Forelimb muscle (tissue), 1 donor: ENCODE measurements at regions not wholly inside any gene's neighbourhood (a gene's known extent, or its start where the extent isn't known, plus 50 kb on each side); places are given as distances from the start of the nearest gene placed in this dataset.

Source experiments
- DNase-seq: peaks from one replicate; pipeline ENCODE4 v3.0.0-alpha.2; 2013; ENCODE audit warnings: low read depth

DNA sequence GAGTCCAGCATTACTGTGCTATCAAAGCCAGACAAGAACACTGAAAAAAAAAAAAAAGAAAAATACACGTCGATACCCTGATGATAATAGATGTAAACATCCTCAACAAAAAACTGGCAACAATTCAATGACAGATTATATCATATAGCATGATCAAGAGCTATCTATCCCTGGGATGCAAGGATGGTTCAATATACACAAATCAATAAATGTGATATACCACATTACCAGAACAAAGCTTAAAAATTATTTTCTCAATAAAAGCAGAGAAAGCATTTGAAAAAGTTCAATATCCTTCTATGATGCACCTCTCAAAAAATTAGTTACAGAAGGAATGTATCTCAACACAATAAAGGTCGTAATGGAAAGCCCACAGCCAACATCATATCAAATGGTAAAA, 332.8 kb upstream of the MMADHC start:
- DNase-seq = no peak

DNA sequence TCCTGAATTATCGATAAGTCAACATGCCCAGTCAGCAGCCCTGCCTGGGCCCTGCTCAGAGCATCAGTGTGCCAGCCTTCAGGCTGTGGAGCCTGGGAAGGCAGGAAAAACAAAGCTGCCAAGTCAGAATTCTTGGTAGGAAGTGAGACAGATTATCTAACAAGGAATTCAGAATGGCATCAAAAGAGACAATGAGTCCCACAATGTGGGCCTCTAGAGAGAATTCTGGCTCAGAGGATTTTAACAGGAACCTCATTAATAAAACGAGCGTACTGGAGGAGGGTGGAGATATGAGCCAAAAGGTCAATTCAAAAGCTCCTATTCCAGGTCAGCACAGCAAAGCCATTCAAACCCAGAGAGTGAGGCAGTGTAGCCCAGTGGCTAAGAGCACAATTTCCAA, 327.6 kb upstream of the MMADHC start:
- no peak for DNase-seq

DNA sequence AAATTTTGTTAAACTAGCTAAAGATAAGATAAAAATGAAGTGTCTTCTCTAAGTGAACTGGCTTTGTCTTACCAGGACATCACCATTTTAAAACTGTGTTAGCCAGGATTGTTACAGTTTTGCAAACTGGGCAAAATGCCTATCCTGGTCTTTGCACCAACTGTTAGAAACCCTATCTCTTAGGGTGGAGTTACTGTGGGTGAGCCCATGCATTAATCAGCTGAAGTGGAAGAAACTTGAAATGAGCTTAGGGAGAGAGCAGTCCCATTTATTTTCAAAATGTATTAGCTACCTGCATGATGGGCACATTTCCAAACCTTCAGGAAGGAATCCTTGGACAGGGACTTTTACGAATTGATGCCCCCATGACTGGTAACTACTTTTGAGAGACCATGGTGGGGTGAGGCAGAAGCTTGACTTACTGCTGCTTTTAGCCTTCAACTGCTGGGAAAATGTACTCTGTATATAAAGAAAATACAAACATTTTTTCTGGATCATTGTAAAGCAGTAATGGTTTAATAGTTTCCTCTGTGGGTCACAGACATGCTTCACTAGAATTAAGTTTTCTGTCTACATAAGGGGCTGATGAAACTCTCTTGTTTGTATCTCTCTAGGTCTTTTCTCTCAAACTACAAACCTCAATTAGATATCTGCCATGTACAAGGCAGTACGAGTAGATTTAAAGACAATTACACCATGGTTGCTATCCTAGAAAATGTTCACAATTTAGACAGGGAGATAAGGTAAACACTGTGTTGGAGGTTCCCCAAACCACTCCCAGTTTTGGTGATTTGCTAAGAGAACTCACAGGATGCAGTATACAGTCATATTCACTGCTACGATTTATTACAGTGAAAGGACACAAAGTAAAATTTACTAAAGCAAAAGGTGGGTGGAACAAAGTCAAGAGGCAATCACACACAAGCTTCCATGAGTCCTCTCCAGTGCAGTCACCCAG, 321.4 kb upstream of the MMADHC start:
- DNase-seq = no peak

DNA sequence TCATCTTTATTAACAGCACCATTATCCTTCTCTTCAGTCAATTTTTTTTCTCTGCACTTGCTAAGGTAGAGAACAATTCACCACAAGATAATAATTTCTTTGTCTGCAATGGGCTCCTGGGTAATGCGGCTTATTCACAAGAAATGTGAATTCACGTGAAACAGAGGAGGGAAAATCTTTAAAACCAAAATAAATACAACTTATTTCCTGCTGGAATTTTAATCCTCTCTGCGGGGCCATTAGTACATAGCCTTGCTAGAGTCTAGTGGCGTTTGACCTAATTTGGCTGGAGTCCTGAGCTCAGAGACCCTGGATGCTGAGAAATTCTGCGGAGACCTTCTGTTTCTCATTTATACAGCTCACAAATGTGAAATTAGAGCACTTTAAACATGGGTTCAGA, 319.3 kb upstream of the MMADHC start:
- DNase-seq = no peak

DNA sequence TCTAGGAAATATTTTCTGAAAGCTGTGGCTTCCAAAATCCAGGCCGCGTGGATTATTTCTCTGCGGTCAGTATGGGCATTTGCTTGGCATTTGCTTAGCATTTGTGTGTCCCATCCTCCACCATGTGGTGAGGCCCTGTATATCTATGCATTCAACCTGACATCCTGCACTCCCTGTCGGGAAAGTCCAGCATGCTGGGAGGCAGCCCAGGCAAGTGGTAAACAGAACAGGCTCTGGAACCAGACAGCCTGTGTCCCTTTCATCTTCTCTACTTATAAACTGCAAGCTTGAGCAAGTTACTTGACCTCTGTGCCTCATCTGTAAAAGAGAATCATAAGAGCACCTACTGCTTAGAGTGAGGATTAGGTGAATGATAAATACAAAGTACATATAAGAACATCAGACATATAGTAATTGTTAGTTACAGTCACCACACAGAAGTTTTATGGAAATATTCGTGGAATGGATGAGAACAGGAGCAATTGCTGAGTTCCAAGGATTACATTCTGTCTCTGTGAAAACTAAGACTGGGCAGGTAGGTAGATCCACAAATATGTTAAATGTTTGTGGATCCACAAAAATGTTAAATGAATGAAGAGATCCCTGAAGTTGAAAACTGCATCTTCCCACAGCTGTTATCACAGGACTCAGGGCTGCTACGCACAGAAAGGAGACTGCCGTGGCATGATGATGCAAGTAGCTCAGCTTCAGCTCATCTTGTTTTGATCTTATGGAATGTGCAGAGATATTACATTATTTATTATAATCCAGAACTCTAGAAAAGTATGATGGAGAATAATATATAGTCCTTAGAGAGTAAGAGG, 317.0 kb upstream of the MMADHC start:
- DNase-seq = no peak

DNA sequence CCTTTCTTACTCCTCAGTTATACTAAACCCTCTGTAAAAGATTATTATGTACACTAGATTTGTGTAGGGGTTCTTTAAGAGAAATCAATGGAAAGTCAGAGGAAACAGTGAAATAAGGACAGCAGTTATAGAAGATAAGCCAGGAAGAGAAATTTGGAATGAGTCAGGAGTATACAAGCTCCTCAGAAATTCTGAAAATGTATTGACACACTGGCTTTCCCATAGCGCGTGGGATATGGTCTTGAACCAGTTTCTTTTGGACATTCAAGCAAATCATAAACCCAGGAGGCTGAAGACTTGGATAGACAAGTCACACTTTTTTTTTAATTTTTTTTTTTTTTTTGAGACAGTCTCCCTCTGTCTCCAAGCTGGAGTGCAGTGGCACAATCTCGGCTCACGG, 316.1 kb upstream of the MMADHC start:
- DNase-seq = no peak

DNA sequence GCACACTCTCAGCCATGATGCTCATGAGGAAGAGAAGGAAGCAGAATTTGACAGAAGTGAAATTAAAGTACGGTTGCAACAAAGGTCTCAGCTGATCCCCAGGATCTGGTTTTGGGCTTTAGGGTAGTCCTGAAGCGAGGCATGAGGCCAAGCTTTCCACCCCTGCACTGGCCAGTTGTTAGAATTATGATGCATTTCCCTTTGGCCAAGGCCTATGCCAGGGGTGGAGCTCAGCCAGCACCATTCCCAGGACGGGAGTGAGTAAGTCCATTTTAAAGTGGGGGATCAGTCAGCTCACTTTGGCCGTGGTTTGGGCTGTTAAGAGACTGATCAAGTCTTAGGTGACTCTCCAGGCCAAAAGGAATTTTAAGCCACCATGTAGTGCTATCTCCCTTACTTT, 314.5 kb upstream of the MMADHC start:
- no peak for DNase-seq

DNA sequence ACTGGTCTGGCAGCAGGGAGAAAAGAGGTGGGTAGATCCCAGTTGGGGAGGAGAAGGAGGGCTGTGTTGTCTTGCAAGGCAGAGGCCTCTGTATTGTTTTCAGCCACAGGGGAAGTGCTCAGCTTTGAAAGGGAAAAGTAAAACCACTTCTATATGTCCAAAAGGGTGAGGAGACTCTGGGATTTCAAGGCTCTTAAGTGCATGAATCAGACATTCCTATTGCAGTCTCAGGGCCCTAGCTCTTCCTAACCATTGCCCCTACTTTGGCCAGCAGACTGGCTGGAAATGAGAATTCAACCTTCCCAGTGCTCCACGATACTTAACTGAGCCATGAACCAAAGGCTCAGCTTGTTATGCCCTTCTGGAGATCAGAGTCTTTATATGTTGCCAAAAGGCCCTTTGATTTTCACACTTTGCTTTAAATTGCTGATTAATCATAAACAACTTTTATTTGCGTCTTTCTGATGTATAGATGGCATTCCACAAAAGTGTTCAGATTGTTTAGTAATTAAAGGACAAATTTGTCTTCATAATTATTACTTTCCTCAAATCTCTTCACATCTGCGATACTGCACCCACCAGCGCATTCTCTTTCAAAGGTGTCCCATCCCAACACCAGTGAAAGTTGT, 313.8 kb upstream of the MMADHC start:
- no peak for DNase-seq

DNA sequence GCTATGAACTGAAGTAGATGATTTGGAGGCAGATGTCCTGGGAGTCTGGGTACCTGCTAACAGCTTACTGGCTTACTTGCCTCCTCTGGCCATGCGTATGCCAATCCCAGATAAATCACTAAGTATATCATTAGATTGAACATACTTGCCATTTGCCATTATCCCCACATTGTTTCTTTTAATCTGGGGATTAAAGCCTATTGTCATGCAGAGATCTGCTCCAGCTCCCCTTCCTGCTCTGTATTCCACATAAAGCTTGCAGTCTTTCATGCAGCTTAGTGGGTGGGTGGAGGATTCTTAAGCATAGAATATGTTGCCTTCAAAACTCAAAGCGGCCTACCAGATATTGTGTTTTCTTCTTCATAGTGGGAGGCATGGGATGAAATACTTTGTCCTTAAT, 311.8 kb upstream of the MMADHC start:
- no peak for DNase-seq

DNA sequence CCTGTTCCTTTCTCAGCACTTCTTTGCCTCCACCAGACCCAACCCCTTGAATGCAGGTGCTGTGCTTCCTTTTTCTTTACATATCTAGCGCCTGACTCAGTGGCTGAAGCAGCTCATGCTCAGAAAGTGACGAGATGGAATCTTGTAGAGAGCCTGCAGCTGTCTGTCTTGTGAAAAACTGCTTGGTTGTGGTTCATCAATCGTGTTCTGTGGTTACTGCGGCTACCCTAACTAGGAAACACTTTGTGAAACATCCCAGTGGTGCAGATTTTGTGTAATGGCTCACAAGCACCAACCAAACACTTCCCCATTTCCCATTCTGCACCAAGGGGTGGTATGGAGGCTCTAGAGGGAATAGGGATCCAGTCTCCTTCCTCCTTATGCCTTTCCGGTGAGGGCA, 307.2 kb upstream of the MMADHC start:
- DNase-seq = no peak

DNA sequence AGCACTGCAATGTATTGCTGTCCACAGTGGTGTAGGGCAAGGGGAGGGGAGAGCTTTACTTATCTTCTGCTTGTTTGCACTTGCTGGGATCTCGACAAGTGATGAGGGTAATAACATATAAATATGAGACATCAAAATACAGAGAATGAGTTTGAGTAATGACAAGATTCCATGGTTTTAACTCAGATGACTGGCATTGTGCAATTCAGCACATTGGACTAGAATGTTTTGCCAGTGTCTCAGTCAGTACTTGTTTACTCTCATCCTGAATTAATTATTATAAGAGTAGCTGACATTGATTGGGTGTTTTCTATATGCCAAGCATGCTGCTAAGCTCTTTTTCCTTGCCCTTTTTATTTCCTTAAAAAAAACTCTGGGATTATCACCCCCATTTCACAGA, 306.7 kb upstream of the MMADHC start:
- no peak for DNase-seq

DNA sequence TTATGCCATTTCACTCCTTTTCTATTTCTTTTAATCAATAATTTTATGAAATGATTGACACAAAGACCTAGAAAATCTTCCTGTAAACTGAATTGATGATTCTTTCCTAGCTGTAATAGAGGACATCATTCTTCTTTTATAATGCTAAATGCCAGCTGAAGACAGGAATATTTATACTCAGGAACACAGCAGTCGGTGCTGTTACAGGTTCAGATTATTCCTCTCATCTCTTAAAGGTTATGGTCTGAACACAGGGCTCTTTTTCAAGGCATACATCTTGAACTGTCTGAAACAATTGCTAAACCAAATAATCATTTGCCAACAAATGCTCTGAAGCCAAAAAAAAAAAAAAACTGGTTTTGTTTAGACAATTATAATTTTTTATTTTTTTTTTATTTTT, 305.0 kb upstream of the MMADHC start:
- no peak for DNase-seq

DNA sequence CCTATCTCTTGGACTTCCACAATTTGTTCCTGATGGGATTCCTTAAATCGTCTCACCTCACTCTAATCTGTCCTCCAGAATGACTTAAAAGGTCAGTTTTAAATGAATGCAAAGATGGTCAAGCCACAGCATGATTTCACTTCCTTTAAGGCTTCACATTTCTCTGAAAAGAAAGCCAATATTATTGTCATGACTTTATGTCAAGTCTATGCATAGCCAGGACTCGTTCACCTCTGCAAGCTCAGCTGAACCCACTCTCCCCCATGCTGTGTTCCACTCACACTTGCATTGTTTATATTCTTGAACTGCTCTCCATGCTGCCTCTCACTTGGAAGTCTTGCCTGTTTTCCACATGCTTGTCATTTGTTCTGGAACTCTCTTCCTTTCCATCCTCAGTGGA, 298.4 kb upstream of the MMADHC start:
- DNase-seq = no peak

DNA sequence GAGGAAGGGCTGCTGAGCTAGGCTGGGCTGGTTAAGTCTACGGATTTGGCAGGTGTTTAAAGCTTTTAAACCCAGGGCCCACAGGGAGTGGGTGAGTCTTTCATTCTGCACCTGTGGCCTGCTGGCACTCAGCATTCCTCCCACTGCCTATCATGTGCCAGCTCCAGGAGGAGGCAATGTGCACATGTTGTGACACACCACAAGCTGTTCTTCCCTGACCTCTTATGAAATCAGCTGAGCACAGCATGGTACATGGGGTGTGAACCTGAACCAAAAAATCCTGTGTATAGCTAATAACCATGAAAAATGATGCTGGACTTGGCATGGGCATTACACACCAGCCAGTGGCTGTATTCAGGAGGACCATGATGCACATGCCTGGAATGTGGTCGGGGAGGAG, 297.9 kb upstream of the MMADHC start:
- DNase-seq = no peak

DNA sequence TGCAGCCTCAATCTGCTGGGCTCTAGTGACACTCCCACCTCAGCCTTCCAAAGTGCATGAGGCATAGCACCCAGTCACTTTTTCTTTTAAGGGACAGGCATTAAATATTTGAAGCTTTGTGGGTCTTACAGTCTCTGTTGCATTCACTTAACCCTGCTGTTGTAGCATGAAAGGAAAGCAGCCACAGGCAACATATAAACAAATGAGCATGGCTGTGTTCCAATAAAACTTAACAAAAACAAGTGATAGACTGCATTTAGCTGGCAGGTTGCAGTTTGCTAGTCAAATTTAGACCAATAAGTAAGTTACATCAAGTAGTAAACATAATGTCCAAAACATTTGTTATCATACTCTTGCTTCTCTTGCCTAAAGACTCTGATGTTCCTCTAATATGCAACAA, 297.3 kb upstream of the MMADHC start:
- no peak for DNase-seq

DNA sequence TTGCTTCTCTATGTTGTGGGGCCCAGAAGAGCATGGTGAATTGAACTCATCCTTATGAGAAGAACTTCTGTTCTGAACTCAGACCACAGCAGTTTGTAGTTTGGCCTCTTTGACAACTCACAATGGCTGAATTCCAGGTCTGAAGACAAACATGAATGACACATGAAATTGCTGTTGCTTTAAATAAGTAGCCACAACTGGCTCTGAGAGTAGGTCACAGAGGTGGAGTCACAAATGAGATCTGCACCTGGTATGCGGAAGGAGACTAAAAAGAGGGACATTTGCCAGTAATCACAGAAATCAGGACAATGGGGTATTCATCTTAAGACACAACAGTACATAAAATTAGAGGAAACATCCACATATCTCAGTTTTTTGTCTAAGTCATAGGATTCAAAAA, 290.3 kb upstream of the MMADHC start:
- DNase-seq = no peak

DNA sequence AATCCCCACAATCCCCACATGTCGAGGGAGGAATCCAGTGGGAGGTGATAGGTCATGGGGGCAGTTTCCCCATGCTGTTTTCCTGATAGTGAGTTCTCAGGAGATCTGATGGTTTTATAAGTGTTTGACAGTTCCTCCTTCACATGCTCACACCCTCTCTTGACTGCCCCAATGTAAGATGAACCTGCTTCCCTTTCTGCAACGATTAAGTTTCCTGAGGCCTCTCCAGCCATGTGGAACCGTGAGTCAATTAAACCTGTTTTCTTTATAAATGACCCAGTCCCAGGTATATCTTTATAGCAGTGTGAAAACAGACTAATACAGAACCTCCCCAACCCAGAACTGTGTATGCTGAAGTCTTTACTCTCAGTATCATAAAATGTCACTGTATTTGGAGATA, 289.5 kb upstream of the MMADHC start:
- no peak for DNase-seq

DNA sequence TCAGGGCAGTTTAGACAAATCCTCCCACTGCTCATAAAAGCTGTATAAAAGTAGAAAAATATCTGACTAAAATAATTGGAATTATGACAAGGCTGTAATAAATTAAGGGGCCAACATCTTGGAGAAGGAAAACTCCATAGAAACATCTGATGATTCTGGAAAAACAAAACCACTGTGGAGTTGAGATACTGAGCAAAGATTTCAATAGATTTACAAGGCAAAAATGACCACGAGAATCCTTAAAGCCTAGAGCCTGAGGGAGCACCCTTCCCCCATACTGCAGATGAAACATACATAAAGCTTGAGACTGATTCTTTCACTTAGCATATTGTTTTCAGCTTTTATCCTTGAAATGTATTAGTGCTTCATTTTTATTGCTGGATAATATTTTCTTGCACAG, 286.4 kb upstream of the MMADHC start:
- DNase-seq = no peak

DNA sequence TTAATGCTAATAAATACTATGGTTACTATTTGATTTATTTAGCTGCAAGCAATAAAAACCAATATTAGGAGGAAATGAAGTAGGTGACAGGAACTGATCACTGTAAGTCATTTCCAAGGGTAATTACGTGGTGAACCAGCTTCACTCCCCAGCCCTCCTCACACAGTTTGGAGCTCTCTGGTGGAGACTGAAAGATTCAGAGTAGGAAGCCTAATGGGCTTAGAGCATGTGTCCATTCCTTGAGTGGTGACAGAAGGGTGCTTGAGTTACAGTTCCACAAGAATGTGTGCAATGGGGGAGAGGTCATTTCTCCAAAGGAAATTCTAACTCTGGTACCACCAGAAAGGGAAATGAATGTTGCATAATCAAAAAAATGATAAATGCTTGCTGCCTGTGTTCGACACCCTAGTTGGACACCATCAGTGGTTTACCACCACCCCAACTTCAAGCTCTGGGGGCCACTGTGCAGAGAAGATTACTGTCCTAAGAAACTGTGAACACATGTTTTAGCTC, 285.1 kb upstream of the MMADHC start:
- DNase-seq = no peak

DNA sequence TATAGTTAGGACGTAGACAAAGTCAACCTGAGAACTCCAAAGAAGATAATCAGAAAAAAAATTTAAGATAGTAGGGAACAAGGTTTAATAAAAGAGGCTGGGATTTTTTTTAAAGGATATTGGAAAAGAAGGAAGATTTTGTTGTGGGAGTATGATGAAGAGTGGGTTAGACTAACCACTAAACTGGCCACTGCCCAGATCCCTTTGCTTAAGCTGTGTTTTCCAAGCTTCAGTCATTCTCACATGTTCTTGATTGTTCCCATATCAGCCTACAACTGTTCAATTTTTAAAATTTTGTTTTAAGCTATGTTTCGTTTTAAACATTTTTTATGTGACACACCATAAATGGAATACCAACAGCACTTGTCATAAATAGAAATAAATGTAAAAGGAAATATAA, 284.5 kb upstream of the MMADHC start:
- no peak for DNase-seq

DNA sequence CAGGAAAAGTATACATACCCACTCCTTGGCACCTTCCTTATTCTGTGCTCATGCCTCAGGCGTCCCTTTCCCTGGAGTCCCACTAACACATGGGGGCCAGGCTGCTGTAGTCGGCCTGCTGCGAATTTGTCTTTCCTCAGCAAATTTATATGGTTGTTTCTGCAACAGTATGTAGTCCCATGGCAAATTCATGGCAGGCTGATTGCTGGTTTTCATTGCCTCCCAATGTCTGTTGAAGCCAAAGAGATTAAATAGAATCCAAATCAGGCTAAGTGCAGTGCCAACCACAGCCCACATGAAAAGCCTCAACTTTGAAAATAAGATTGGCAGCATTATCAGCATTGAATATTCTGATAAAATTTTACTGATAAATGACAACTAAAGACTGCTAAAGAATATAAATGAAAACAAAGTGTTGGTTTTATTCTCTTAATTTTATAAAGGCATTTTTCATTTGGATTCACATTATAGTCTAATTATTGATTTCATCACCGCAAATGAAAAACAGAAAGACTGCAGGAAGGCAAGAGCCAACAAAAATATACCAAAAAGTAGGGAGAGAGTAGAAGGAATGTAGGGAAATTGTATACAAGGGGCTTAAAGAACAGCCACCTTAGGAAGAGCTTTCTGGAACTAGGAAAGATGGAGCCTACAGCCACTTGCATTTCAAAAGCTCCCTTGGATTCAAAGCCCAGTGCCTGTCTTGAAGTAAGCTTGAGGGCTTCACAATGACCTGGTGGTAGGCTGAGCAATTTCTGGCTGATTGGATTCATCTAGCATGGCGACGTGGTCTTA, 283.7 kb upstream of the MMADHC start:
- no peak for DNase-seq

DNA sequence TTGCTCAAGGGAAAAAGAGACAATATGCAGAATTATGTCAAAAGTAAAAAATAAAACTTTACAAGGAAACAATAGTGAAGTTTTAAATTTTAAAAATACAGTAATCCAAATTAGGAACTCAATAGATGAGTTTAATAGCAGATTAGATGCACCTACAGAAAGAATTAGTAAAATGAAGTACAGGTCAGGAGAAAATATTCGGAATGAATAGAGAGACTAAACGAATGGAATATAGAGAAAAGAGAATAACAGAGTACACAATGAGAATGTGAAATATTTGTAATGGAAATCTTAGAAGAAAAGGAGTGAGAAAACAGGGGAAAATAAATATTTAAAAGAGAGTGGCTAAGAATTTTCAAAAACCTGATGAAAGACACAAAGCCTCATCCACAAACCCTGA, 275.7 kb upstream of the MMADHC start:
- no peak for DNase-seq
